Neural progenitor cell (in vitro differentiated cells): ENCODE measurements at regions not wholly inside any gene's neighbourhood (a gene's known extent, or its start where the extent isn't known, plus 50 kb on each side); places are given as distances from the start of the nearest gene placed in this dataset.

Source experiments
- DNase-seq: peaks from one replicate; pipeline ENCODE4 v3.0.0-alpha.2; 2016; ENCODE audit warnings: low spot score
- H2AFZ ChIP-seq: fragments of 200-600 bp; sonication (generic); replicated peaks from 2 replicates; pipeline ENCODE4 v1.6.1; 2016; ENCODE audit warnings: antibody characterized with exemption
- H3F3A ChIP-seq: fragments of 200-600 bp; sonication (generic); 2 replicates; pipeline ENCODE4 v1.6.1; 2016; ENCODE audit warnings: antibody characterized with exemption, low read depth
- H3K27ac ChIP-seq: fragments of 200-600 bp; sonication (generic); 2 replicates; pipeline ENCODE4 v1.5.1; 2016; ENCODE audit warnings: mild to moderate bottlenecking
- H3K27me3 ChIP-seq: fragments of 200-600 bp; sonication (generic); 2 replicates; pipeline ENCODE4 v1.6.1; 2016; ENCODE audit warnings: mild to moderate bottlenecking, moderate library complexity
- H3K36me3 ChIP-seq: fragments of 200-600 bp; sonication (generic); 2 replicates; pipeline ENCODE4 v1.5.1; 2016
- H3K4me1 ChIP-seq: fragments of 200-600 bp; sonication (generic); 2 replicates; pipeline ENCODE4 v1.6.1; 2016; ENCODE audit warnings: mixed run types
- H3K4me2 ChIP-seq: fragments of 200-600 bp; sonication (generic); 2 replicates; pipeline ENCODE4 v1.6.1; 2016
- H3K4me3 ChIP-seq: fragments of 200-600 bp; sonication (generic); 2 replicates; pipeline ENCODE4 v1.5.1; 2016
- H3K79me2 ChIP-seq: fragments of 200-600 bp; sonication (generic); 2 replicates; pipeline ENCODE4 v1.6.1; 2016; ENCODE audit warnings: low read depth
- H3K9ac ChIP-seq: fragments of 200-600 bp; sonication (generic); 2 replicates; pipeline ENCODE4 v1.6.1; 2016
- H3K9me3 ChIP-seq: fragments of 200-600 bp; sonication (generic); 2 replicates; pipeline ENCODE4 v1.5.1; 2016; ENCODE audit warnings: low read depth
- H4K20me1 ChIP-seq: fragments of 200-600 bp; sonication (generic); 2 replicates; pipeline ENCODE4 v1.6.1; 2016; ENCODE audit warnings: low read depth
- H3K27ac Mint-ChIP-seq: 3 replicates; pipeline ENCODE4 v1.8.0; 2021; ENCODE audit warnings: mixed read lengths
- H3K27me3 Mint-ChIP-seq: 2 replicates; pipeline ENCODE4 v1.8.0; 2022; ENCODE audit warnings: low read depth, mild to moderate bottlenecking, inconsistent platforms, moderate library complexity, mixed read lengths; ENCODE audit not compliant: insufficient read depth
- H3K36me3 Mint-ChIP-seq: 3 replicates; pipeline ENCODE4 v1.8.0; 2021; ENCODE audit warnings: mixed read lengths
- H3K4me1 Mint-ChIP-seq: 3 replicates; pipeline ENCODE4 v1.8.0; 2021; ENCODE audit warnings: mixed read lengths
- H3K4me3 Mint-ChIP-seq: 3 replicates; pipeline ENCODE4 v1.8.0; 2021; ENCODE audit warnings: mild to moderate bottlenecking, moderate library complexity, mixed read lengths
- H3K9me3 Mint-ChIP-seq: 3 replicates; pipeline ENCODE4 v1.8.0; 2020; ENCODE audit warnings: mixed read lengths
- EZH2 ChIP-seq: fragments of 200-600 bp; sonication (generic); IDR thresholded peaks from 2 replicates; pipeline ENCODE4 v1.6.1; 2017; ENCODE audit warnings: antibody characterized with exemption, mild to moderate bottlenecking, moderate library complexity
- EZH2phosphoT487 ChIP-seq: fragments of 200-600 bp; sonication (generic); IDR thresholded peaks from 2 replicates; pipeline ENCODE4 v1.6.1; 2017; ENCODE audit warnings: antibody characterized with exemption
- TF ChIP-seq, protein P1 (sequence below): fragments of 200-600 bp; sonication (generic); IDR thresholded peaks from 2 replicates; pipeline ENCODE4 v1.5.1; 2017; ENCODE audit warnings: antibody characterized with exemption, mild to moderate bottlenecking

DNA sequence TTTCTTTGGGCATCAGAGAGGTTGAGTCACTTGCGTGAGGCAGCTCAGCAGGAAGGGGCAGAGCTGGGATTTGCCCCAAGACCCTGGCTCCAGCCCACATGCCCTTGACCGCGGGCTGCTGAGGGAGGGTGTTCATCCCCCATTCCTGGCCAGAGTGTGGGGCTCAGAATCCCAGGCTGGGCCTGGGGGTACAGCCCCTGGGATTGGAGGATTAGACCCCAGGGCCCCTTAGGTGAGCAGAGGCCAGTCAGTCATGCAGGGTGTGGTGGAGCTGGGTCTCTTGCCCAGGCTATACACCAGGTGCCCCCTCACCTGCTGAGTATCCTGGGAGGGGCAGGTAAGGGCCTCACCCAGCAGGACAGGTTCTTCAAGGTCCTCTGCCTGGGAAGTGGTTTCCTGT, 68.4 kb upstream of the ZNF716 start:
- H3K36me3 ChIP-seq, result no peaks in the 10 kb centered on the region
- no peak for DNase-seq
- no peak overlapping the region for H3K4me3 ChIP-seq
- H3K27me3 ChIP-seq, result no peaks in the 10 kb centered on the region
- H3K4me1 ChIP-seq, result no peaks in the 10 kb centered on the region
- no peaks in the 10 kb centered on the region for H4K20me1 ChIP-seq
- H3K27ac ChIP-seq, result no peak overlapping the region
- H3F3A ChIP-seq, result no peaks in the 10 kb centered on the region
- no peak overlapping the region for H3K4me2 ChIP-seq
- no peak overlapping the region for H2AFZ ChIP-seq
- peaks cover 6% of the 10 kb centered on the region for H3K27me3 Mint-ChIP-seq
- H3K79me2 ChIP-seq, result no peaks in the 10 kb centered on the region
- H3K36me3 Mint-ChIP-seq, result no peaks in the 10 kb centered on the region
- H3K4me1 Mint-ChIP-seq, result no peaks in the 10 kb centered on the region
- TF ChIP-seq, protein P1, sequence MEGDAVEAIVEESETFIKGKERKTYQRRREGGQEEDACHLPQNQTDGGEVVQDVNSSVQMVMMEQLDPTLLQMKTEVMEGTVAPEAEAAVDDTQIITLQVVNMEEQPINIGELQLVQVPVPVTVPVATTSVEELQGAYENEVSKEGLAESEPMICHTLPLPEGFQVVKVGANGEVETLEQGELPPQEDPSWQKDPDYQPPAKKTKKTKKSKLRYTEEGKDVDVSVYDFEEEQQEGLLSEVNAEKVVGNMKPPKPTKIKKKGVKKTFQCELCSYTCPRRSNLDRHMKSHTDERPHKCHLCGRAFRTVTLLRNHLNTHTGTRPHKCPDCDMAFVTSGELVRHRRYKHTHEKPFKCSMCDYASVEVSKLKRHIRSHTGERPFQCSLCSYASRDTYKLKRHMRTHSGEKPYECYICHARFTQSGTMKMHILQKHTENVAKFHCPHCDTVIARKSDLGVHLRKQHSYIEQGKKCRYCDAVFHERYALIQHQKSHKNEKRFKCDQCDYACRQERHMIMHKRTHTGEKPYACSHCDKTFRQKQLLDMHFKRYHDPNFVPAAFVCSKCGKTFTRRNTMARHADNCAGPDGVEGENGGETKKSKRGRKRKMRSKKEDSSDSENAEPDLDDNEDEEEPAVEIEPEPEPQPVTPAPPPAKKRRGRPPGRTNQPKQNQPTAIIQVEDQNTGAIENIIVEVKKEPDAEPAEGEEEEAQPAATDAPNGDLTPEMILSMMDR, result no peak
- TF ChIP-seq EZH2 (no peak), EZH2phosphoT487 (no peak)
- no peak overlapping the region for H3K9ac ChIP-seq
- H3K4me3 Mint-ChIP-seq, result no peak overlapping the region
- H3K9me3 Mint-ChIP-seq, result peaks cover 59% of the 10 kb centered on the region
- peaks cover 10% of the 10 kb centered on the region for H3K9me3 ChIP-seq
- no peak overlapping the region for H3K27ac Mint-ChIP-seq

DNA sequence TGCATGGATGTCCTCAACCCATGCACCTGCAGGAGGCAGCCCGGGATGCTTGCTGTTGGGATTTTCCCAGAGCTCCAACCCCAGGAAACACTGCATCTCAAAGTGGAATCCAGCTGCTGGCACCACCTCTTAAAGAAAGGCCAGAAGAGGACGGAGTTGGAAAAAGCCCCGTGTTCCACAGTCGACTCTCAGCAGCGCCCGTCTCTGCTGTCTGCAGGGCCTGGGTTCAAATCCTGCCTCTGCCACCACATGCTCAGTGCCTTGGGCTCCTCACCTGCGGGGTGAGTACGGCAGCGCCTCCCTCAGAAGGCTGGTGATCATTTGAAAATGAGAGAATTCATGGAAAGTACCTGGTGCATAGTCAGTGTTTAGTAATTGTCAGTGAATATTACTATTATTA, 65.6 kb upstream of the ZNF716 start:
- no peaks in the 10 kb centered on the region for H3F3A ChIP-seq
- no peaks in the 10 kb centered on the region for H4K20me1 ChIP-seq
- no peak overlapping the region for H3K27ac ChIP-seq
- no peak for DNase-seq
- Mint-ChIP-seq H3K9me3 (peaks cover 64% of the 10 kb centered on the region), H3K27ac (no peak overlapping the region), H3K4me3 (no peak overlapping the region), H3K4me1 (no peaks in the 10 kb centered on the region), H3K27me3 (peaks cover 9% of the 10 kb centered on the region), H3K36me3 (no peaks in the 10 kb centered on the region)
- H3K4me3 ChIP-seq, result no peak overlapping the region
- no peak overlapping the region for H2AFZ ChIP-seq
- H3K79me2 ChIP-seq, result no peaks in the 10 kb centered on the region
- H3K4me1 ChIP-seq, result no peaks in the 10 kb centered on the region
- no peak overlapping the region for H3K4me2 ChIP-seq
- no peaks in the 10 kb centered on the region for H3K36me3 ChIP-seq
- H3K9me3 ChIP-seq, result no peaks in the 10 kb centered on the region
- no peaks in the 10 kb centered on the region for H3K27me3 ChIP-seq
- TF ChIP-seq, protein P1, result no peak
- TF ChIP-seq EZH2phosphoT487, result no peak
- no peak for TF ChIP-seq EZH2
- no peak overlapping the region for H3K9ac ChIP-seq

DNA sequence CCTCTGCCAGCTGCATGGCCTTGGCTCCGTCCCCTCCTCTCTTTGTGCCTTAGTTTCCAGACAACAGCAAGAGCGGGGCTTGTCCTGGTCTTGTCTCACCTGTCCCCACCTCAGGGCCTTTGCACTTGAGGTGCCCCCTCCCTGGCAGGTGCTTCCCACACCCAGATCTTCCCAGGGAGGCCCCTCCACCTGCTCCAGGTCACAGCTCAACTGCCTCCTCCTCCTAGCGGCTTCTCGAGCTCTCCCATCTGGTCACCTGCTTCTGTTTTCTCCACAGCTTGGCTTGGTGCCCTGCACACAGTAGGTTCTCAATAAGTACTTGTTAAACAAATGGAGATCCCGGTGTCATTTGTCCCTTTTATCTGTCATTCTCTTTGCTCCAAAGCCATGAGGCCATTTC, 64.3 kb upstream of the ZNF716 start:
- Histone ChIP-seq H3K27me3 (no peaks in the 10 kb centered on the region), H3F3A (no peaks in the 10 kb centered on the region), H3K79me2 (no peaks in the 10 kb centered on the region), H3K4me2 (no peak overlapping the region), H3K27ac (no peak overlapping the region), H4K20me1 (no peaks in the 10 kb centered on the region), H3K4me3 (no peak overlapping the region), H3K4me1 (no peaks in the 10 kb centered on the region), H3K36me3 (no peaks in the 10 kb centered on the region), H3K9me3 (no peaks in the 10 kb centered on the region), H3K9ac (no peak overlapping the region), H2AFZ (no peak overlapping the region)
- no peak for DNase-seq
- H3K27ac Mint-ChIP-seq, result no peak overlapping the region
- no peak for TF ChIP-seq EZH2phosphoT487
- TF ChIP-seq, protein P1, result no peak
- TF ChIP-seq EZH2, result no peak
- no peak overlapping the region for H3K4me3 Mint-ChIP-seq
- peaks cover 9% of the 10 kb centered on the region for H3K27me3 Mint-ChIP-seq
- no peaks in the 10 kb centered on the region for H3K36me3 Mint-ChIP-seq
- H3K4me1 Mint-ChIP-seq, result no peaks in the 10 kb centered on the region
- peaks cover 64% of the 10 kb centered on the region for H3K9me3 Mint-ChIP-seq

DNA sequence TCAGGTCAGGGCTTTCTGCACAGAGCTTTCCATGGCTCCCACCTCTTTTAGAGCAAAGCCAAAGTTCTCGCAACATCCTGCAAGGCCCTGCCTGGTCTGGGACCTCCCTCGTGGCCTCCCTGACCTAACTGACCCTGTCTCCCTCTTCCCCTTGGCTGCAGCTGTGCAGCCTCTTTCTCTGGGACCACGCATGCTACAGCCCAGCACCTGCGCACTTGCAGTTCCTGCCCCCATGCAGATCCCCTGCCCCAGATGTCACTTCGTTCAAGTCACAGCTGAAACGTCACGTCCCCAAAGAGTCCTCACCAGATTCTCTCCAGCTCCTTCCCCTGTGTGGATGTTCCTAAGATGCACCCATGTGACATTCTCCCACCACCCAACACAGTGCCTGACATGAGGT, 61.2 kb upstream of the ZNF716 start:
- Mint-ChIP-seq H3K4me3 (no peak overlapping the region), H3K27me3 (peaks cover 3% of the 10 kb centered on the region), H3K9me3 (peaks cover 60% of the 10 kb centered on the region), H3K36me3 (no peaks in the 10 kb centered on the region), H3K4me1 (no peaks in the 10 kb centered on the region), H3K27ac (no peak overlapping the region)
- peaks cover 12% of the 10 kb centered on the region for H3K9me3 ChIP-seq
- H3K27ac ChIP-seq, result no peak overlapping the region
- no peaks in the 10 kb centered on the region for H3F3A ChIP-seq
- no peaks in the 10 kb centered on the region for H3K4me1 ChIP-seq
- H3K27me3 ChIP-seq, result no peaks in the 10 kb centered on the region
- no peak overlapping the region for H3K4me3 ChIP-seq
- no peak for DNase-seq
- H2AFZ ChIP-seq, result no peak overlapping the region
- no peaks in the 10 kb centered on the region for H3K79me2 ChIP-seq
- H3K36me3 ChIP-seq, result no peaks in the 10 kb centered on the region
- TF ChIP-seq, protein P1, result no peak
- no peak for TF ChIP-seq EZH2
- no peak for TF ChIP-seq EZH2phosphoT487
- no peaks in the 10 kb centered on the region for H4K20me1 ChIP-seq
- no peak overlapping the region for H3K4me2 ChIP-seq
- no peak overlapping the region for H3K9ac ChIP-seq
